H7 (cell line): ENCODE measurements at regions not wholly inside any gene's neighbourhood (a gene's known extent, or its start where the extent isn't known, plus 50 kb on each side); places are given as distances from the start of the nearest gene placed in this dataset.

Source experiments
- DNase-seq: peaks from one replicate; pipeline ENCODE4 v3.0.0; 2012
- H3K27me3 ChIP-seq: 2 replicates; pipeline ENCODE4 v1.6.0; 2011; ENCODE audit warnings: mild to moderate bottlenecking, low read length; ENCODE audit not compliant: control insufficient read depth, insufficient read depth
- H3K36me3 ChIP-seq: replicated peaks from 2 replicates; pipeline ENCODE4 v1.5.1; 2011; ENCODE audit warnings: low read length; ENCODE audit not compliant: control insufficient read depth, insufficient read depth
- H3K4me3 ChIP-seq: 2 replicates; pipeline ENCODE4 v1.5.1; 2011; ENCODE audit warnings: low read depth, mild to moderate bottlenecking, control low read depth, low read length, moderate library complexity; ENCODE audit not compliant: insufficient read depth

- Histone ChIP-seq H3K4me3 (no peak overlapping the region), H3K27me3 (no peaks in the 10 kb centered on the region), H3K36me3 (no peaks in the 10 kb centered on the region)
- DNase-seq, result no peak
Observed at GRCh38 chr3:80035021-80035420, 267.2 kb upstream of the ROBO1 start.

GRCh38 chr3:80023010-80023409 lies 255.2 kb upstream of the ROBO1 start:
- H3K4me3 ChIP-seq, result no peak overlapping the region
- no peak for DNase-seq
- no peaks in the 10 kb centered on the region for H3K36me3 ChIP-seq
- H3K27me3 ChIP-seq, result no peaks in the 10 kb centered on the region

- Histone ChIP-seq H3K36me3 (no peaks in the 10 kb centered on the region), H3K27me3 (no peaks in the 10 kb centered on the region), H3K4me3 (no peak overlapping the region)
- DNase-seq, result no peak
Observed at GRCh38 chr3:80018375-80018774, 250.6 kb upstream of the ROBO1 start.

- no peak overlapping the region for H3K4me3 ChIP-seq
- DNase-seq, result no peak
- H3K36me3 ChIP-seq, result no peaks in the 10 kb centered on the region
- no peaks in the 10 kb centered on the region for H3K27me3 ChIP-seq
Observed at GRCh38 chr3:80017369-80017768, 249.6 kb upstream of the ROBO1 start.

GRCh38 chr3:80014576-80014975 lies 246.8 kb upstream of the ROBO1 start:
- Histone ChIP-seq H3K27me3 (no peaks in the 10 kb centered on the region), H3K36me3 (no peaks in the 10 kb centered on the region), H3K4me3 (no peak overlapping the region)
- DNase-seq, result no peak

- Histone ChIP-seq H3K4me3 (no peak overlapping the region), H3K27me3 (no peaks in the 10 kb centered on the region), H3K36me3 (no peaks in the 10 kb centered on the region)
- no peak for DNase-seq
Observed at GRCh38 chr3:80010021-80010571, 242.3 kb upstream of the ROBO1 start.

GRCh38 chr3:80007522-80007921 lies 239.7 kb upstream of the ROBO1 start:
- no peaks in the 10 kb centered on the region for H3K27me3 ChIP-seq
- DNase-seq, result no peak
- no peak overlapping the region for H3K4me3 ChIP-seq
- H3K36me3 ChIP-seq, result no peaks in the 10 kb centered on the region

GRCh38 chr3:80006315-80006714 lies 238.5 kb upstream of the ROBO1 start:
- H3K4me3 ChIP-seq, result no peak overlapping the region
- no peak for DNase-seq
- H3K27me3 ChIP-seq, result no peaks in the 10 kb centered on the region
- H3K36me3 ChIP-seq, result no peaks in the 10 kb centered on the region

- Histone ChIP-seq H3K27me3 (no peaks in the 10 kb centered on the region), H3K36me3 (no peaks in the 10 kb centered on the region), H3K4me3 (no peak overlapping the region)
- DNase-seq, result no peak
Observed at GRCh38 chr3:80000022-80000421, 232.2 kb upstream of the ROBO1 start.

GRCh38 chr3:79994397-79994796 lies 226.6 kb upstream of the ROBO1 start:
- Histone ChIP-seq H3K36me3 (no peaks in the 10 kb centered on the region), H3K27me3 (no peaks in the 10 kb centered on the region), H3K4me3 (no peak overlapping the region)
- DNase-seq, result no peak

GRCh38 chr3:79986338-79986737 lies 218.5 kb upstream of the ROBO1 start:
- H3K36me3 ChIP-seq, result no peaks in the 10 kb centered on the region
- H3K27me3 ChIP-seq, result no peaks in the 10 kb centered on the region
- no peak for DNase-seq
- H3K4me3 ChIP-seq, result no peak overlapping the region

GRCh38 chr3:79985816-79986215 lies 218.0 kb upstream of the ROBO1 start:
- Histone ChIP-seq H3K36me3 (no peaks in the 10 kb centered on the region), H3K27me3 (no peaks in the 10 kb centered on the region), H3K4me3 (no peak overlapping the region)
- no peak for DNase-seq

- Histone ChIP-seq H3K4me3 (no peak overlapping the region), H3K36me3 (no peaks in the 10 kb centered on the region), H3K27me3 (no peaks in the 10 kb centered on the region)
- no peak for DNase-seq
Observed at GRCh38 chr3:79983118-79983517, 215.3 kb upstream of the ROBO1 start.

- H3K4me3 ChIP-seq, result no peak overlapping the region
- no peaks in the 10 kb centered on the region for H3K27me3 ChIP-seq
- DNase-seq, result no peak
- H3K36me3 ChIP-seq, result no peaks in the 10 kb centered on the region
Observed at GRCh38 chr3:79979990-79980389, 212.2 kb upstream of the ROBO1 start.

- Histone ChIP-seq H3K27me3 (no peaks in the 10 kb centered on the region), H3K36me3 (no peaks in the 10 kb centered on the region)
- DNase-seq, result no peak
Observed at GRCh38 chr3:79976466-79976865, 208.7 kb upstream of the ROBO1 start.

GRCh38 chr3:79973917-79974595 lies 206.3 kb upstream of the ROBO1 start:
- no peaks in the 10 kb centered on the region for H3K36me3 ChIP-seq
- no peaks in the 10 kb centered on the region for H3K27me3 ChIP-seq
- H3K4me3 ChIP-seq, result no peak overlapping the region
- no peak for DNase-seq

More at GRCh38 chr3:79976466-79976865, 208.7 kb upstream of the ROBO1 start:
- no peak overlapping the region for H3K4me3 ChIP-seq
